Inflammatory macrophage (primary cell): ENCODE measurements at regions not wholly inside any gene's neighbourhood (a gene's known extent, or its start where the extent isn't known, plus 50 kb on each side); places are given as distances from the start of the nearest gene placed in this dataset.

Experiments
- DNase-seq, 2 donors: peaks; one replicate each; pipeline ENCODE4 v3.0.0-alpha.2; 2020 to 2022

- DNase-seq, result no peak
These were observed 286.9 kb upstream of the NFE2L3 start for GRCh38 chr7:25864943-25865751.

- DNase-seq, result no peak
These were observed 283.5 kb upstream of the NFE2L3 start for GRCh38 chr7:25868509-25868908.

- no peak for DNase-seq
These were observed 281.4 kb upstream of the NFE2L3 start for GRCh38 chr7:25870574-25870973.

- DNase-seq, result no peak
These were observed 275.9 kb upstream of the NFE2L3 start for GRCh38 chr7:25876092-25876491.

GRCh38 chr7:25877802-25878789 lies 273.9 kb upstream of the NFE2L3 start:
- DNase-seq, result no peak

GRCh38 chr7:25879799-25880198 lies 272.2 kb upstream of the NFE2L3 start:
- DNase-seq, result no peak

DNA sequence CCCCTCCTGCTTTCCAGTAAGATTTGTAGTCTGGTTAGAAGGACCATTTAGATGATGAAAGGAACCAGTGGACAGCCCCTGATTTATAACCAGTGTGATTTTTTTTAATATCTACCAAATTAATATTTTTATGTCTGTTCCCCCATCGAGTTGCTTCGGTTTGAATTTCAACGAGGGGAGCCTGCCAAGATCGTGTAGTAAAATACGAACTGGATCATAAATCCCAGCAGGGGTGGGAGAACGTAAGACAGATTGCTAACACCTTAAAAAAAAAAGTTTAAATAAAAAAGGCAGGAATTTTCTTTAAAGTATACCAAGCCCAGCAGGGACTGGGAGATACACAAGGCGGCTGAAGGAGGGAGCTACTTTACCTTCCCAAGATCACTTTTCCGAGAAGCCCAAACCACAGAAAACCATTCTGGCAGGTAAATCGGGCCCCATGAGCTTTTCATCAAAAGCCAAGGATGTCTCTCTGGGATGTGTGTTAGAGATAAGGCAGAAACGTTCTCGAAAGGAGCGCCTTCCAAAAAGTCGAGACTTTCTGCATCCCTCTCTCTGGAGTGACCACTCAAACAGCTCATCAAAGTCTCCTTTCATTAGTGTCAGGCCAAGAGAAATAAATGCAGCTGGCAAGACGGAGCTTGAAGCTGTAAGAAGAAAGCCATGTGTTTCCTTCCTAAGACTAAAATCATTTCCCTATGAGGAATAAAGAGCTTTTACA lies 270.5 kb upstream of the NFE2L3 start:
- DNase-seq, result no peak

DNA sequence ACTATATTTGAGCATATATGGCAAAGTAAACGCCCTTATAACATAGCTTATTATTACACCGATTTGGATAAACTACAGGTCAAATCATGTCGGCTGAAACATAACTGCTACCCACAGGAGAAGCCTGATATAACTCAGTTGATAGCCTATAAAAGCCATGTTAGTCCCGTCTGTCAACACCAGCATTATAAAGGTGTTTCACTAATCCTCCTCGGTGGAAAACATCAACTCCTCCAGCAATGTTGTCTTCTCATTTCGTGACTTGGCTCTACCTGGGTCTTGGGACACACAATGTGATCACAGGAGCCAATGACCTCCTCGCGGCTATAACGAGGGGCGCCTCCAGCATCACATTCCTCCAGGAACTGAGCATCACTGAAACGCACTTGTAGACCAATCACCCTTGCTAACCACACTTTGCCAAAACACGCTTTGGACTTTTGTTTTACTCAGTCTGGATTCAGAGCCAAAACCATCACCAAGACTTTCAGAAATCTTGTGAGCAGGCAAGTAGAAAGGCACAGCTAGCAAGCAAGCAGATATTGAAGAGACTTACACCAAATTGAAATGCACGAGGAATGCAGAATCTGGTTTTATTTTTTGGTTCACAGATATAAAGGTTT lies 269.7 kb upstream of the NFE2L3 start:
- no peak for DNase-seq

- DNase-seq, result no peak
These were observed 267.7 kb upstream of the NFE2L3 start for GRCh38 chr7:25884265-25884828.

DNA sequence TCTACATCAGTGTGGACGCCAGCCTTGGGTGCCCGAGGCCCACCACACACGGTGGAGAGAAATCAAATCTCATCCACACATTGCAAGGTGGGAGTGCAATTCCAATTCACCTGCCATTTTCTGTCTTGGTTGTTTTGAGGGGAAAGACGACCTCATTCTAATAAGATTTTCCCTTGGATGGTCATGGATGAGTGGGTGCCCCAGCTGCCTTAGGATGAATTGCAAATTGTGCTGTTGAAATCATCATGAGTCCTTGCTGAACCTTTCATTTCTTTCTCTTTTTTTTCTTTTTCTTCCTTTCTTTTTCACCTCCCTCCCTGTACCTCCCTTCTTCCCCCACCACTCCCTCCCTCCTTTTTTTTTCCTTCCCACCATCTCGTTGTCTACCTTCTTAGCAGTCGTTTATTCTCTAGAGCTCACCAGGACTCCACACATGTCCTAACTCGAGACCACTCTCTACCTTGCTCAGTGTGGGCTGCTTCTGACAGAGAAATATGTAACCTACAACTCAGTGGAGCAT lies 266.9 kb upstream of the NFE2L3 start:
- DNase-seq, result no peak

DNA sequence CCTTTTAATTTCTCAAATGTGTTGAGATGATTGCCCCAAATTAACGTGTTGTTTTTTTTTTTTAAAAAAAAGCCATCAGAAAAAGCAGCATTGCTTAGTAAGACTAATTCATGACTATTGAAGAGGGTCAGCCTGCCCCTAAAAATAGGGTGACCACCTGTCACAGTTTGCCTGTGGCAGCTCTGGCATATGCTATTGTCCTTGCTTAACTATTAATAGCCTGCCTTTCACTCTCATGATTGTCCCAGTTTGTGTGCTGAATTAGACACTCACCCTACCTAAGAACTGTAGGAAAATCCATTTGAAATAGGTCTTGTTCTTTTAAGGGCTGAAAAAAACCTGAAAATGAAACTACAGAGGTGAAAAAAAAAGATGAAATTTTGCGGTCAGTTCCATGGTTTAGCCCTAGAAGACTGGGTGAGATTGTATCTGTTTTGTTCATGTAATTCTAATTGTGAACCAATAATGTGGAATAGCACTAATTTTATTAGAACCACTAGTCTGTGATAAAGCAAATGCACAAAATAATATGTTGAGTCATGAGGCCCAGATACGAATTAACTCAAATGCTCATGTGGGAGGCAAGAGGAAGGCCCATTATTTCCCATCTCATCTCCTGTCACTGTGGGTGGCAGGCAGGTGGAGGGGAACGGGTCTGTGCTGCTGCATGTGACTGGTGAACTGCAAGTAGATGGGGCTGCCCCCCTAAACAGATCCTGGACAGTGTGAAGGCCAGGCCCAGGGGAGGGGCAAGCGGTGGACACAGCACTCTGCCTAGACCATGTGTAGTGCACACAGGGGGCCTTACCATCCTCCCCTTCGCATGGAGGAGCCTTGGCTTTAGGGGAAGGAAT lies 265.4 kb upstream of the NFE2L3 start:
- no peak for DNase-seq

GRCh38 chr7:25887266-25887665 lies 264.7 kb upstream of the NFE2L3 start:
- no peak for DNase-seq

DNA sequence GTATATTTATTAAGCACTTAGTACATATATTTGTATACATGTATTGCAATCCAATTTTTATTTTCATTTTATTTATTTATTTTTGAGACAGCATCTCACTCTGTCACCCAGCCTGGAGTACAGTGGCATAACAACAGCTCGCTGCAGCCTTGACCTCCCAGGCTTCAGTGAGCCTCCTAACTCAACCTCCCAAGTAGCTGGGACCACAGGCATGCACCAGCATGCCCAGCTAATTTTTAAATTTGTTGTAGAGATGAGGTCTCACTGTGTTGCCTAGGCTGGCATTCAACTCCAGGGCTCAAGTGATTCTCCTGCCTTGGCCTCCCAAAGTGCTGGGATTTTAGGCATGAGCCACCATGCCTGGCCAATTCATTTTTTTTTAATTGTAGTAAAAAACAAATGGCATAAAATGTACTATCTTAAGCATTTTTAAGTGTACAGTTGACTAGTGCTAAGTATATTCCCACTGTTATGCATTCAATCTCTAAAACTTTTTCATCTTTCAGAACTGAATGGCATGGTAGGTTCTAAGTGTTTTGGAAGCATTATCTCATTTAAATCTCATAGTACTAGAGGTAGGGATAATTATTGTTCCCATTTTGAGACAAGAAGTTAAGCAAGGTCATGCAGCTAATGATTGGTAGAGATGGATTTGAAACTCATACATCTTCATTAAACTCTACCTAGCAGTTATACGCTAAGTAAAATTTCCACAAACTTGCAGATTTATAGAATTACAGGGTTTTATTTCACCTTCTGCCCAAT lies 264.0 kb upstream of the NFE2L3 start:
- no peak for DNase-seq

GRCh38 chr7:25889765-25890164 lies 262.2 kb upstream of the NFE2L3 start:
- no peak for DNase-seq

DNA sequence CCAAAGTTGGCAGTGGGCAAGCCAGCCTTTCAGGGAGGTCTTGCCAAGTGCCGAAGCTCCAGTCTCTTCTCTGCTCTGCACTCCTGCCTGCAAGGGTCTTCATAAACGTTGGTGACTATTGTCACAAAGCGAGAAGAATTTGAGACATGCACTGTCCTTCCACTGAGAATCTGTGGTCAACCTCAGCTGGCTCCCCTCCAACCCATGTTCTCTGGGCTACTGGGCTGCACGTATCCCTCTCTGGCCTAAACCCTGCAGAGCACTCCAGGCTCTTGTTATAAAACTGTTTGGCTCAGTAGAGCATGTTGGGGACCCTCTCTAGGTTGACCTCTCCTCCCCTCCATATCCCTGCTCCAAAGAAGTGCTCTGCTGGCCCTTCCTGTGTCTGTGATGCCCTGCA lies 260.4 kb upstream of the NFE2L3 start:
- DNase-seq, result no peak

DNA sequence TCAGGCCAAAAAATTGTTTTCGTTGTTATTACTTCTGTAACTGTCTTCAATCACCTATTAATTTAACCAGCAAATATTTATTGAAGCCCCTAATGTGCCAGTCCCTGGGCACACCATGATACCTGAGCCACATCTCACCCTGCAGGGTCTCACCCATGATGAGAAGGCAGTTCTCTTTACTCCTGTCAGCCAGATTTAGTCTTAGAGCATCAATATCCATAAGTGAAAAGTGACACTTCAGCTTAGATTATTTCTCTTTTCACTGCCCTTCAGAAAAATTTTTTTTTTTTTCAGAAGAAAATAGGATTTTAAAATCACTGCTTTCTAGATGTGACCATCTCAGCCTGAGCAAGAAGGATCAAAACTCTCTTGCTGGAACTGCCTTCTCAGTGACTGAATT lies 258.6 kb upstream of the NFE2L3 start:
- DNase-seq, result no peak

- peak in 1 of 2 donors; percentile 8 for DNase-seq
These were observed 257.7 kb upstream of the NFE2L3 start for GRCh38 chr7:25894002-25894901.

GRCh38 chr7:25894902-25895791 lies 256.9 kb upstream of the NFE2L3 start:
- DNase-seq, result peak; percentile 83 to 87
